ENCODE measurements at regions not wholly inside any gene's neighbourhood (a gene's known extent, or its start where the extent isn't known, plus 50 kb on each side); places are given as distances from the start of the nearest gene placed in this dataset.
"Not testable (repeated sequence)": the region's sequence is repeated elsewhere in the genome, so short reads cannot be mapped to it uniquely, and the experiment has no call there.

DNA sequence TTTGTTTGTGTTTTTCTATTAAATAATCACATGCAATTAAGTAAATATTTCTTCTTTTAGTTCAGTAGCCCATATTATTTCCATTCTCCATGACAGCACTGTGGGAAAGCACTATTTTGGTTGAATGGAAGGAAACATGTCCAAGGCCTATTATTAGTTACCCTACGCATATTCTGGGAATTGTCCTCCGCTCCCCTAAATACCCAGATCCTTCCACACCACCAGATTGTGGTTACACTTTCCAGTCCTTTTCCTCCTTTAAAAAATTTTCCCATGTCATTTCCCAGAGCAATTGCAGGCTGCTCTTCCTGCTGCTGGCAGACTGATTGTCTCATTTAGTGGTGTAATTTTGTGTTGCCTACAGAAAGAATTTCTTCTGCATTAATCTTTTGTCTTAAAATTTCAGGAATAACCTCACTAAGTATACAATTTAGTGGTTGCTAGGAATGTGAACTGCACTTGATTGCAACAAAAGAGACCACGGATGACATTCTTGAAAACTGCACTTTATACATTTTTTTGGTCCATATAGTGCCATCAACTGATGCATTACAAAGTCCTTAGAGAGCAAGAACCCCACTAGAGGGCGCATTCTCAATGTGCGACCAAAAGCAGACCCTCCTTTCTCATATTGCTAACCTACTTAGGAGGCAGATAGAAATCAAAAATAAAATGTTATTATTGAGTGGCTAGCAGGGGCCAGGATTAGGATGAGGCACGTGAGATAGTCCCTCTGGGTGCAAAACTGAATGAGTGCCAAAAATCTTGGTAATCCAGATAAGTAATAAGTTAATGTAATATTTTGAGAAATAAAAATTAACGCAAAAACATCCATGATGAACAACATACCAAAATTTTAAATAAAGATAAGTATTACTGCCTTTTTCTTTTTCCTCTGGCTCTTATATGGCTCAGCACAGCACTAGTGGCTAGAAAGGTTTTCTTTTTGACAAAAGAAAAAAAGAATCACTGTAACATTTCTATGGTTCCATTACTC, 98.8 kb upstream of the IQCM start:
- 54 to 57% methylated on average over 7 of the region's 7 CpGs for WGBS, 2 donors
- intact Hi-C loops (cut with DNase I; ENCODE audit: low total_unique reads) = no loop called here
- H3K4me3 ChIP-seq (ENCODE audit: low read depth, poor library complexity, severe bottlenecking) = no peak overlapping the region

DNA sequence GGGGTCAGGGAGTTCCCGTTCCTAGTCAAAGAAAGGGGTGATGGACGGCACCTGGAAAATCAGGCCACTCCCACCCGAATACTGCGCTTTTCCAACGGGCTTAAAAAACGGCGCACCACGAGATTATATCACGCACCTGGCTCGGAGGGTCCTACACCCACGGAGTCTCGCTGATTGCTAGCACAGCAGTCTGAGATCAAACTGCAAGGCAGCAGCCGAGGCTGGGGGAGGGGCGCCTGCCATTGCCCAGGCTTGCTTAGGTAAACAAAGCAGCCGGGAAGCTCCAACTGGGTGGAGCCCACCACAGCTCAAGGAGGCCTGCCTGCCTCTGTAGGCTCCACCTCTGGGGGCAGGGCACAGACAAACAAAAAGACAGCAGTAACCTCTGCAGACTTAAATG, 100.1 kb upstream of the IQCM start:
- intact Hi-C loops (cut with DNase I; ENCODE audit: low total_unique reads); H3K4me3 ChIP-seq (ENCODE audit: low read depth, poor library complexity, severe bottlenecking); DNase-seq (ENCODE audit: low spot score in 2 of 2): not testable (repeated sequence)
- WGBS, 2 donors = 77 to 92% methylated on average over 14 of the region's 15 CpGs

More for the DNA sequence above, 98.8 kb upstream of the IQCM start:
- no peak for DNase-seq (ENCODE audit: low spot score in 2 of 2)
- TF ChIP-seq CTCF (IDR thresholded peaks at IDR 0.05) = no peak
- no peak for TF ChIP-seq POLR2A (IDR thresholded peaks at IDR 0.05)

DNA sequence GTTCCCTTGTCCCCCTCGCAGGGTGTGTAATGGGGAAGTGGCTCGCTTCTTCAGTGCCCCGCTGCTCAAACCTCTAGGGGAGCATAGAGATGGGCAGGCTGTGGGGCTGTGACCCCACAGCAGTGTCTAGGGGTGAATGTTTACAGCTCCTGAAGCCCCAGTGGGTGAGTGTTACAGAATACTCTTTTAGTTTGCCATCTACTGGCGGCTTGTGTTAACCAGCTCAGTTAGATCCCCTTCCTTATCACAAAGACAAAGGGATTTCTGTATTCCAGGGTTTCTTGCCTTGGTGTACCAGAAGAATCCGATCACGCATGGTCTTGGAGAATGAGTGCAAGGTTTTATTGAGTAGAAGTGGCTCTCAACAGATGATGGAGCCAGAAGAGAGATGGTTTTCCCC, 108.1 kb upstream of the IQCM start:
- intact Hi-C loops (cut with DNase I; ENCODE audit: low total_unique reads) = no loop called here
- no peak overlapping the region for H3K4me3 ChIP-seq (ENCODE audit: low read depth, poor library complexity, severe bottlenecking)
- DNase-seq (ENCODE audit: low spot score in 2 of 2) = no peak
- TF ChIP-seq POLR2A (IDR thresholded peaks at IDR 0.05) (no peak), CTCF (IDR thresholded peaks at IDR 0.05) (no peak)
- 92 to 94% methylated on average over 6 of the region's 6 CpGs for WGBS, 2 donors

GRCh38 chr4:149927514-149927913, 111.9 kb upstream of the IQCM start:
- intact Hi-C loops (cut with DNase I; ENCODE audit: low total_unique reads) = no loop called here
- H3K4me3 ChIP-seq (ENCODE audit: low read depth, poor library complexity, severe bottlenecking) = no peak overlapping the region
- no peak for DNase-seq (ENCODE audit: low spot score in 2 of 2)
- TF ChIP-seq CTCF (IDR thresholded peaks at IDR 0.05) (no peak), POLR2A (IDR thresholded peaks at IDR 0.05) (no peak)
- WGBS, 2 donors = 93% methylated on average over 3 of the region's 3 CpGs

DNA sequence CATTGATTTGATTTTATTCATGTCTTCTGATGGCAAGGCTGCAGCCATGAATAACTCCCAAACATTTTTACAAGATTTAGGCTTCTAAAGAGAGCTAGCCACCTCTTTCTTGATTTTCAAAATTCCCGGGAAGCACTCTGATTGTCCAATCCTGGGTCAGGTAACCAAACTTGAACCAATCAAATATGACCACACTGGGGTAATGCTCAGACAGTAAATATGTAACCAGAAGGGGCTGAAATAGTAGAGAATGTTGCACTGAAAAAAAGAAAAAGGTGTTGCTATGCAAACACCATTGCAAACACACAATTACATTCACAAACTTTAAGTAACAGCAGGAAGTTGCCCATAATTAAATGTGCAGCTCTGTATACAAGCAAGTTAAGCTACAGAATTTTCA, 112.9 kb upstream of the IQCM start:
- DNase-seq (ENCODE audit: low spot score in 2 of 2) = no peak
- intact Hi-C loops (cut with DNase I; ENCODE audit: low total_unique reads) = no loop called here
- TF ChIP-seq CTCF (IDR thresholded peaks at IDR 0.05) = no peak
- H3K4me3 ChIP-seq (ENCODE audit: low read depth, poor library complexity, severe bottlenecking) = no peak overlapping the region
- WGBS, 2 donors = 86 to 97% methylated on average over 1 of the region's 1 CpG

- TF ChIP-seq CTCF (IDR thresholded peaks at IDR 0.05) (no peak), POLR2A (IDR thresholded peaks at IDR 0.05) (no peak)
- intact Hi-C loops (cut with DNase I; ENCODE audit: low total_unique reads) = no loop called here
- no peak overlapping the region for H3K4me3 ChIP-seq (ENCODE audit: low read depth, poor library complexity, severe bottlenecking)
- 40 to 77% methylated on average over 2 of the region's 2 CpGs for WGBS, 2 donors
- no peak for DNase-seq (ENCODE audit: low spot score in 2 of 2)
Observed at GRCh38 chr4:149931431-149931830, 115.8 kb upstream of the IQCM start.
